RWPE1 (cell line): ENCODE measurements at regions not wholly inside any gene's neighbourhood (a gene's known extent, or its start where the extent isn't known, plus 50 kb on each side); places are given as distances from the start of the nearest gene placed in this dataset.
A peak's percentile ranks its signal among the peaks of the same experiment; 100 is the strongest.

ENCODE experiments used
- CTCF ChIA-PET: fragments of 350-600 bp; sonication (Branson Sonifier 250); formaldehyde crosslinking; extraction: SDS; loops from one replicate; lab custom pipeline; 2021; lab: Yijun Ruan, JAX
- POLR2A ChIA-PET: fragments of 400-600 bp; formaldehyde crosslinking; extraction: SDS; loops from one replicate; lab custom pipeline; 2020; ENCODE audit warnings: antibody characterized with exemption; ENCODE audit not compliant: low non-redundant PET; lab: Yijun Ruan, JAX
- DNase-seq: peaks from one replicate; pipeline ENCODE4 v3.0.0; 2012; ENCODE audit warnings: low spot score
- H3K27ac ChIP-seq: fragments of 450-650 bp; 2 replicates; pipeline ENCODE4 v1.5.1; 2017
- CTCF ChIP-seq: fragments of 450-650 bp; conservative IDR thresholded peaks from 2 replicates; pipeline ENCODE4 v1.5.1; 2017; ENCODE audit warnings: low read depth, mild to moderate bottlenecking

DNA sequence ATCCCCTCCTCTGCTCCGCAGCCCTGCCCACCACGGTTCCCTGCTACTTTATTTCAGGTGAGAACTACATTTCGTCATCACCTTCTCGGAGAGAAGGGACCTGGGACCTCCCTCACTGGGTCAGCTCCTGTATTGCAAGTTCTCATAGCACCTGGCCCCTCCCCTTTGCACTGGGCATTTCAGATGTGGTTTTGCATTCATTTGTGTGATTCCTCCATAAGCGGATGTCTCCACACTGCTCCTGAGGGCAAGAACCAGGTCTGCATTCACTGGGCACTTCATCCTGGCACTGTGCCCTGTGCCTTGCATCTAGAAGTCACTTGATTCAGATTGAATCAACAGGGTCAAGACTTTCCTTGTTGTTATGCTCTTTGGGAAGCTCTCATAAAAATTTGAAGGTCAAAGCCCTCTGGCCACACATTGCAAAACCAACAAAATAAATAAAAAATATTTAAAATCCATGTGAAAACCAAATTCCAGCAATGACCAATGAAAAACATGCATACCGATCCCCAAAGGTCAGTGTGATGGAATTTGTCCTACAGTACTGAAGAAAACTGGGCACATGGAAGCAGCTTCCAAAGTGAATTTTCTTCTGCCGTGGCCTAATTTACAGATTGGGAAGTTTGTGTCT lies 89.1 kb upstream of the F13A1 start:
- POLR2A ChIA-PET, result no interaction called here

GRCh38 chr6:6411115-6411514 lies 90.7 kb upstream of the F13A1 start:
- no peak for DNase-seq
- ChIA-PET POLR2A (no interaction called here), CTCF (no interaction called here)
- TF ChIP-seq CTCF, result no peak
- H3K27ac ChIP-seq, result no peak overlapping the region

More for the DNA sequence above, 89.1 kb upstream of the F13A1 start:
- DNase-seq, result no peak
- CTCF ChIA-PET, result no interaction called here
- no peak for TF ChIP-seq CTCF
- no peak overlapping the region for H3K27ac ChIP-seq

GRCh38 chr6:6412221-6412620 lies 91.8 kb upstream of the F13A1 start:
- CTCF ChIA-PET, result no interaction called here
- no peak for DNase-seq
- POLR2A ChIA-PET, result no interaction called here
- H3K27ac ChIP-seq, result peak overlapping the region; percentile 47; the same call in 1 of the 2 replicates
- no peak for TF ChIP-seq CTCF

DNA sequence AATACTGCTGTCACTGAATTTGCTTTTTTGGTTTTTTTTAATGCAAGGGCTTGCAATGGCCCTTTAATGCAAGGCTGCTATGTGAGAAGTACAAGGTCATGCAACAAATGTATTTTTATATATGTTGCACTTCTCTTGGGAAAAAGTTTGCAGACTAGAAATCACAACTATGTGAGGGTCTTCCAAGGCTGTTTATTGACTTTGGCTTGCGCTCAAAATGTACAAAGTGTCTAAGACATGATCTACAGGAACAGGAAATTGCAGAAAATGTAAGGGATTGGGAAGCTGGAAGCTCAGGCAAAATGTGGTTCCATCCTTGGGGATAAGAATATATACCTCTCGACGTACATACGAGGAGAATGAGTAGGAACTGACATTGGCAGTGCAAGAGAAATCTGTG lies 92.2 kb upstream of the F13A1 start:
- peak overlapping the region; percentile 47; the same call in 1 of the 2 replicates for H3K27ac ChIP-seq
- POLR2A ChIA-PET, result no interaction called here
- no peak for DNase-seq
- TF ChIP-seq CTCF, result no peak
- CTCF ChIA-PET, result no interaction called here

- no peak for TF ChIP-seq CTCF
- no peak for DNase-seq
- ChIA-PET CTCF (interaction anchor here (0.6 kb wide), 1 partner anchor 25 kb away, joined by 3 read pairs; no protein-coding TSS in a partner anchor), POLR2A (no interaction called here)
- H3K27ac ChIP-seq, result no peak overlapping the region
Observed at GRCh38 chr6:6414931-6415330, 94.5 kb upstream of the F13A1 start.

GRCh38 chr6:6417475-6417874 lies 97.0 kb upstream of the F13A1 start:
- CTCF ChIA-PET, result no interaction called here
- POLR2A ChIA-PET, result no interaction called here
- DNase-seq, result no peak
- TF ChIP-seq CTCF, result no peak
- no peak overlapping the region for H3K27ac ChIP-seq
